ACC112 (cell line): ENCODE measurements at regions not wholly inside any gene's neighbourhood (a gene's known extent, or its start where the extent isn't known, plus 50 kb on each side); places are given as distances from the start of the nearest gene placed in this dataset.

Experiments
- H2AFZ ChIP-seq: fragments of 200-600 bp; sonication (generic); one replicate; pipeline ENCODE4 v1.6.0; 2017; ENCODE audit warnings: antibody characterized with exemption, low read length; ENCODE audit not compliant: unreplicated experiment
- H3K27ac ChIP-seq: fragments of 200-600 bp; sonication (generic); 2 replicates; pipeline ENCODE4 v1.5.1; 2014; ENCODE audit warnings: low read depth, mild to moderate bottlenecking, antibody characterized with exemption, low read length, moderate library complexity
- H3K27me3 ChIP-seq: fragments of 200-600 bp; sonication (generic); 2 replicates; pipeline ENCODE4 v1.6.1; 2014; ENCODE audit warnings: mild to moderate bottlenecking, antibody characterized with exemption, low read length, moderate library complexity, mixed read lengths; ENCODE audit not compliant: insufficient read depth
- H3K36me3 ChIP-seq: fragments of 200-600 bp; sonication (generic); 2 replicates; pipeline ENCODE4 v1.6.1; 2016; ENCODE audit warnings: mild to moderate bottlenecking, antibody characterized with exemption, low read length, moderate library complexity, mixed read lengths; ENCODE audit not compliant: insufficient read depth
- H3K4me1 ChIP-seq: fragments of 200-600 bp; sonication (generic); one replicate; pipeline ENCODE4 v1.6.1; 2016; ENCODE audit warnings: low read length, mixed read lengths; ENCODE audit not compliant: insufficient read depth, unreplicated experiment, control insufficient read depth
- H3K4me3 ChIP-seq: fragments of 200-600 bp; sonication (generic); 2 replicates; pipeline ENCODE4 v1.5.1; 2014; ENCODE audit warnings: mild to moderate bottlenecking, low read depth, low read length
- H3K79me2 ChIP-seq: fragments of 200-600 bp; sonication (generic); one replicate; pipeline ENCODE4 v1.6.0; 2016; ENCODE audit warnings: low read length; ENCODE audit not compliant: control insufficient read depth, unreplicated experiment, insufficient read depth

GRCh38 chr3:72482589-72483321 lies 365.5 kb downstream of the SHQ1 start:
- Histone ChIP-seq H3K4me1 (peaks cover 16% of the 10 kb centered on the region), H3K36me3 (no peaks in the 10 kb centered on the region), H2AFZ (peak overlapping the region; percentile 52), H3K4me3 (peak overlapping the region; percentile 69), H3K79me2 (no peaks in the 10 kb centered on the region), H3K27ac (peak overlapping the region; percentile 57), H3K27me3 (no peaks in the 10 kb centered on the region)

GRCh38 chr3:72481542-72481941 lies 366.7 kb downstream of the SHQ1 start:
- H3K4me1 ChIP-seq = peaks cover 5% of the 10 kb centered on the region
- no peaks in the 10 kb centered on the region for H3K79me2 ChIP-seq
- H3K36me3 ChIP-seq = no peaks in the 10 kb centered on the region
- H3K27me3 ChIP-seq = no peaks in the 10 kb centered on the region
- H3K4me3 ChIP-seq = no peak overlapping the region
- H2AFZ ChIP-seq = no peak overlapping the region
- H3K27ac ChIP-seq = no peak overlapping the region

- Histone ChIP-seq H3K27me3 (no peaks in the 10 kb centered on the region), H2AFZ (no peak overlapping the region), H3K79me2 (no peaks in the 10 kb centered on the region), H3K4me1 (peaks cover 5% of the 10 kb centered on the region), H3K36me3 (no peaks in the 10 kb centered on the region), H3K4me3 (no peak overlapping the region), H3K27ac (no peak overlapping the region)
Measured at GRCh38 chr3:72480366-72480765, 367.9 kb downstream of the SHQ1 start.

- Histone ChIP-seq H3K4me3 (no peak overlapping the region), H3K79me2 (no peaks in the 10 kb centered on the region), H3K27ac (no peak overlapping the region), H2AFZ (no peak overlapping the region), H3K4me1 (peaks cover 5% of the 10 kb centered on the region), H3K36me3 (no peaks in the 10 kb centered on the region), H3K27me3 (no peaks in the 10 kb centered on the region)
Measured at GRCh38 chr3:72479651-72480215, 368.5 kb downstream of the SHQ1 start.

GRCh38 chr3:72476139-72476483 lies 372.1 kb downstream of the SHQ1 start:
- Histone ChIP-seq H3K4me1 (no peaks in the 10 kb centered on the region), H2AFZ (no peak overlapping the region), H3K4me3 (no peak overlapping the region), H3K27me3 (no peaks in the 10 kb centered on the region), H3K36me3 (no peaks in the 10 kb centered on the region), H3K27ac (no peak overlapping the region), H3K79me2 (no peaks in the 10 kb centered on the region)

- no peak overlapping the region for H2AFZ ChIP-seq
- H3K4me3 ChIP-seq = no peak overlapping the region
- H3K27ac ChIP-seq = no peak overlapping the region
- H3K36me3 ChIP-seq = no peaks in the 10 kb centered on the region
- H3K27me3 ChIP-seq = peaks cover 1% of the 10 kb centered on the region; the same call in 1 of the 2 replicates
- no peaks in the 10 kb centered on the region for H3K79me2 ChIP-seq
- H3K4me1 ChIP-seq = no peaks in the 10 kb centered on the region
Measured at GRCh38 chr3:72475258-72476138, 372.7 kb downstream of the SHQ1 start.

GRCh38 chr3:72474775-72475174 lies 373.5 kb downstream of the SHQ1 start:
- Histone ChIP-seq H2AFZ (no peak overlapping the region), H3K27me3 (peaks cover 6% of the 10 kb centered on the region; the same call in 1 of the 2 replicates), H3K4me1 (no peaks in the 10 kb centered on the region), H3K27ac (no peak overlapping the region), H3K4me3 (no peak overlapping the region), H3K36me3 (no peaks in the 10 kb centered on the region), H3K79me2 (no peaks in the 10 kb centered on the region)

GRCh38 chr3:72473156-72473555 lies 375.1 kb downstream of the SHQ1 start:
- Histone ChIP-seq H3K36me3 (no peaks in the 10 kb centered on the region), H3K27me3 (peaks cover 15% of the 10 kb centered on the region), H3K79me2 (no peaks in the 10 kb centered on the region), H2AFZ (no peak overlapping the region), H3K4me1 (no peaks in the 10 kb centered on the region), H3K27ac (no peak overlapping the region), H3K4me3 (no peak overlapping the region)

- Histone ChIP-seq H3K4me1 (no peaks in the 10 kb centered on the region), H2AFZ (no peak overlapping the region), H3K27ac (no peak overlapping the region), H3K27me3 (peaks cover 34% of the 10 kb centered on the region), H3K79me2 (no peaks in the 10 kb centered on the region), H3K36me3 (no peaks in the 10 kb centered on the region), H3K4me3 (no peak overlapping the region)
Measured at GRCh38 chr3:72470904-72471417, 377.3 kb downstream of the SHQ1 start.

GRCh38 chr3:72465853-72466252 lies 382.4 kb downstream of the SHQ1 start:
- H3K79me2 ChIP-seq = no peaks in the 10 kb centered on the region
- no peaks in the 10 kb centered on the region for H3K4me1 ChIP-seq
- H3K4me3 ChIP-seq = no peak overlapping the region
- H3K27ac ChIP-seq = no peak overlapping the region
- no peaks in the 10 kb centered on the region for H3K36me3 ChIP-seq
- H2AFZ ChIP-seq = no peak overlapping the region
- H3K27me3 ChIP-seq = peaks cover 82% of the 10 kb centered on the region
